GM12891 (cell line): ENCODE measurements at regions not wholly inside any gene's neighbourhood (a gene's known extent, or its start where the extent isn't known, plus 50 kb on each side); places are given as distances from the start of the nearest gene placed in this dataset.

Experiments used
- POLR2A ChIP-seq: IDR thresholded peaks from 2 replicates; pipeline ENCODE4 v1.6.1; 2011; ENCODE audit warnings: low read depth, low read length, control low read depth
- POLR2AphosphoS5 ChIP-seq: IDR thresholded peaks from 2 replicates; pipeline ENCODE4 v1.6.1; 2011; ENCODE audit warnings: low read depth, low read length, control low read depth
- POU2F2 ChIP-seq: IDR thresholded peaks from 2 replicates; pipeline ENCODE4 v1.6.1; 2011; ENCODE audit warnings: low read depth, mild to moderate bottlenecking, control low read depth, low read length, moderate library complexity
- SPI1 ChIP-seq: IDR thresholded peaks from 2 replicates; pipeline ENCODE4 v1.6.1; 2011; ENCODE audit warnings: low read depth, low read length, control low read depth
- TAF1 ChIP-seq: IDR thresholded peaks from 2 replicates; pipeline ENCODE4 v1.6.1; 2011; ENCODE audit warnings: low read depth, low read length, control low read depth

DNA sequence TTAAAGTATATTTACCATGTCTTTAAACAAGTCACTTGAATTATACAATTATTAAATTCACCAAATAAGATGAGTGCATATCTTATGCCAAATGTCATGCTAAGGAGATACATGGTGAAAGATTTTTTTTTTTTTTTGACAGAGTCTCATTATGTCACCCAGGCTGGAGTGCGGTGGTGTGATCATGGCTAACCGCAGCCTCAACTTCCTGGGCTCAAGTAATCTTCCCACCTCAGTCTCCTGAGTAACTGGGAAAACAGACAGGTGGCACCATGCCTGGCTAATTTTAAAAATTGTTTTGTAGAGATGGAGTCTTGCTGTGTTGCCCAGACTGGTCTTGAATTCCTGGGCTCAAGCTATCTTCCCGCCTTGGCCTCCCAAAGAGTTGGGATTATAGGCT, 149.0 kb upstream of the GOT2 start:
- TF ChIP-seq POLR2A (no peak), POLR2AphosphoS5 (no peak), TAF1 (no peak), POU2F2 (no peak), SPI1 (no peak)
